Fibroblast of mammary gland (primary cell): ENCODE measurements at regions not wholly inside any gene's neighbourhood (a gene's known extent, or its start where the extent isn't known, plus 50 kb on each side); places are given as distances from the start of the nearest gene placed in this dataset.

ENCODE experiments used
- DNase-seq: peaks from one replicate; pipeline ENCODE4 v3.0.0-alpha.2; 2010; ENCODE audit warnings: low read depth
- H3K4me3 ChIP-seq: 2 replicates; pipeline ENCODE4 v1.5.1; 2011; ENCODE audit warnings: low read depth, mild to moderate bottlenecking, low read length, moderate library complexity; ENCODE audit not compliant: control insufficient read depth
- CTCF ChIP-seq: conservative IDR thresholded peaks from 2 replicates; pipeline ENCODE4 v1.5.1; 2011; ENCODE audit warnings: low read depth, low read length, inconsistent platforms; ENCODE audit not compliant: control insufficient read depth, insufficient read depth

DNA sequence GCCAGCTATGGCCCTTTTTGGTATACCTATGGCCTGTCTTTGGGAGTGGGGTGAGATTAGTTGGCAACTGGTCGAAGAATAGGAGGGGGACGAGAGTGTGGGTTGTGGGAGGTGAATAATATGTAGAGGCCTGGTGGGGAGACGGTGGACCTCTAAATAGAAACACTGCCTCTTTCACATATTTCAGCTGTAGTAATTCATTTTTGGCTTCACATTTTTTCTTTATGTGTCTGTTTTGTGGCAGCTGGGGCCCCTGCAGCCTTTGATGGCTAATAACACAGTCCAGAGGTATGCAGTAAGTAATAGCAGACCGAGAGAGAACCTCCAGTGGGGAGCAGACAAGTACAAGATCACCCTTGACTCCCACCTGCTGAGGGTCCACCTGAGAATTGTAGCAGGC, 75.9 kb downstream of the HLX start:
- DNase-seq, result no peak
- no peak overlapping the region for H3K4me3 ChIP-seq
- no peak for TF ChIP-seq CTCF

GRCh38 chr1:220956501-220957232, 77.4 kb downstream of the HLX start:
- H3K4me3 ChIP-seq, result no peak overlapping the region
- peak; percentile 85 for DNase-seq
- TF ChIP-seq CTCF, result no peak

DNA sequence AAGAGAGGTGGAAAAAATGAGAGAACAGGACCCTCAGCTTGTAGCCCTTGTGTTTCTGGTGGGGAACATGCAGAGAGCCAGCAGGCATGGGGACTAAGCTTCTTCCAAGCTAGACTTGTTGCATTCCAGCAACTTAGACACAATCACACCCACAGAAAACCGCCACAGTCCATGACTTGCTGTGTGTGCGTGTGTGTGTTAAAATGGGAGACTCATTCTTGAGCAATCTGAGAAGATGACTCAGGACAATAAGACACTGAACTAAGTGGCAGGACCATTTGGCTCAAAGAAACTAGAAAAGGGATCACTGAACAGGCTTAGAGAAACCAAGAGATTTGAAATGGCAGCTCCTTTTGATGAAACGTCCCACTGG, 78.0 kb downstream of the HLX start:
- DNase-seq, result peak; percentile 100
- TF ChIP-seq CTCF, result no peak
- no peak overlapping the region for H3K4me3 ChIP-seq

DNA sequence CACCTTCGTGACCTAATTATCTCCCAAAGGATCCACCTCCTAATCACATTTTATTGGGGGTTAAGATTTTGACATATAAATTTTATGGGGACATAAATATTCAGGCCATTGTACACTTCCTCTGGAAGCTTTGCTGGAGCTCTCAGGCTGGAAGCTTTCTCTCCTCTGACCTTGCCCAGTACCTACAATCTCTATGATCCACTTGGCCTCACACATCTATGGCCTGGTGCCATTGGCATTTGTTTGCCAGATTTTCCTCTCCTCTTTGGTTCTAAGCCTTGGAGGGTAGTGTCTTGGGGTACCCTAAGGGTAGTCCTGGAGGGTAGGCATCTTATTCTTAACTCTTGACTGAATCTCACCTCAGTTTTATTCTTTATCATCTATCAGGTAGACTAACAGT, 79.0 kb downstream of the HLX start:
- no peak for TF ChIP-seq CTCF
- no peak for DNase-seq
- H3K4me3 ChIP-seq, result no peak overlapping the region

DNA sequence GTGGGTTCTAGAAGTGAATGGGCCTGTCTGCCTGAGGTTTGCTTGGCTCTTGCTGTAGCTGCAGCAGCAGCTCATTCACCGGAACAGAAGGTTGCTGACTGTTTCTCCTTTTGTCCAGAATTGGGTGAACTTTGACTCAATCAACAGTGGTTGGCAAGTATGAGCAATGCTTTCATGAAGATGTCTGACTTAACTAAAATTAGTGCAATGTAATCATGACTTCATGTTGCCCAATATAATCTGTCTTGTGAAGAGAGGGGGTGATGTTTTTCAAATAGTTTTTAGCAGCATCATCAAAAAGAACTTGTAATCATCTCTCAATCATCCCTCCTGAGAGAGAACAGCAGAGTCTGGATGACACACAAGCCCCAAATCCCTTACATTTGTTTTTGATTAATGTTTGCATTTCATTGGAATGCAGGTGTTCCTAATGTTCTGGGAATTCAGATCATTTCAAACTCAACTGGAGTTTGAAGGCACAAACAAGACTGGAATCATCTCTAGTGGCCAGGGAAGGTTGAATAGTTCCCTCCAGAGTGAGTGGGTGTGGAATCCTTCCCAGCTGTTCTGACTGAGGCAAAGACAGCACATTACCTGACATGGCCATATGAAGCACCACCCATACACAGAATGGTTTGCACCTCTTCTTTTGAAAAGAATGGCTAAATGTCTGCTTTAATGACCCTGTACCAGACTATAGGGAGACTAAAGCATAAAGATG, 82.9 kb downstream of the HLX start:
- no peak overlapping the region for H3K4me3 ChIP-seq
- no peak for TF ChIP-seq CTCF
- DNase-seq, result peak; percentile 100

- H3K4me3 ChIP-seq, result no peak overlapping the region
- TF ChIP-seq CTCF, result no peak
- DNase-seq, result no peak
Observed at GRCh38 chr1:220966041-220966440, 86.8 kb downstream of the HLX start.
